Posterior vena cava (tissue), 2 donors: ENCODE measurements at regions not wholly inside any gene's neighbourhood (a gene's known extent, or its start where the extent isn't known, plus 50 kb on each side); places are given as distances from the start of the nearest gene placed in this dataset.

Experiments used
- DNase-seq: peaks from one replicate; pipeline ENCODE4 v3.0.0-alpha.2; 2020; ENCODE audit warnings: low spot score
- intact Hi-C, 2 donors: fragments of 100-400 bp; cut with DNase I; formaldehyde crosslinking; loops; one replicate each; pipeline versions ENCODE4 v1.14.1 to v1.14.2; 2022 to 2023
- donor health status: DM: yes; HTN: yes; CAD: no.
- donor health status: DM: yes; HTN: yes; CAD: no.

DNA sequence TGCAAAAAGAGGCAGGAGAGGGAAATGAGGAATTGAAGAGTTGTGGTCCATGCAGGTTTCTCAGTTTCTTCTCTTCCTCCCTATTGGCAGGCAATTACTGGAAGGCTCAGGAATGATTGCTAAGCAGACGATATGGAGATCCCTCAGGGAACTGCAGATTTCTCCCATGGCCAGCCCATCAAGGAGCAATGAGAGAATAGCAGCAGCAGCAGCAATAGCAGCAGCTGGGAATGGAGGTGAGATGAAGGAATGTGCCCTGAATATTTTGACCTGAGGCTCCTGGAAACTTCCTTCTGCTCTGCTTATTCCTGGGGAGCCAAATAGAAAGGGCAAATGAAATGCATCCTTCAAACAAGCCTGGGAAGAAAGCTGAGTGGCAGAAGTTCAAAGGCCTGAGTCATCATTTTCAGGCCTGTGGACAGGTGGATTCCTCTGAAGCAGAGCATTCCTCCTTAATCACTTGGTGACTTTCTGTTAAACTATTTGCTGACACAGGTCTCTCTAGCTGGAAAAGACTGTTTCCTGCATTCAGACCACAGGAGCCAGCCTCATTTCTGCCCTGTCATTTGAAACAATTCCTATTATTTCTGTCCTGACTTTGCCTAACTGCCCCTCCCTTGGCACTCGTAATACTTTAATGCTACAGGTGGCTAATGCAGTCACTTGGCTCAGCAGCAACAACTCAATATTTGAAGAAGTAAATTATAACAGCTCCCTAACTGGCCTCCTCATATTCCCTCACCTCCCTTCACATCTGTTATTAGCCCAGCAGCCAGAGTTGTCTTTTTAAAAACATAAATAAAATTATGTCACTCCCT lies 146.9 kb upstream of the GADL1 start:
- intact Hi-C loops = no loop called here
- no peak for DNase-seq

- intact Hi-C loops = no loop called here
- no peak for DNase-seq
These were observed 148.8 kb upstream of the GADL1 start for GRCh38 chr3:31043184-31043819.

GRCh38 chr3:31047673-31048072 lies 153.2 kb upstream of the GADL1 start:
- no peak for DNase-seq

GRCh38 chr3:31048143-31048542 lies 153.7 kb upstream of the GADL1 start:
- intact Hi-C loops = no loop called here
- no peak for DNase-seq

More at GRCh38 chr3:31047673-31048072, 153.2 kb upstream of the GADL1 start:
- intact Hi-C loops = no loop called here

- DNase-seq = no peak
- intact Hi-C loops = no loop called here
These were observed 155.8 kb upstream of the GADL1 start for GRCh38 chr3:31050296-31050695.

DNA sequence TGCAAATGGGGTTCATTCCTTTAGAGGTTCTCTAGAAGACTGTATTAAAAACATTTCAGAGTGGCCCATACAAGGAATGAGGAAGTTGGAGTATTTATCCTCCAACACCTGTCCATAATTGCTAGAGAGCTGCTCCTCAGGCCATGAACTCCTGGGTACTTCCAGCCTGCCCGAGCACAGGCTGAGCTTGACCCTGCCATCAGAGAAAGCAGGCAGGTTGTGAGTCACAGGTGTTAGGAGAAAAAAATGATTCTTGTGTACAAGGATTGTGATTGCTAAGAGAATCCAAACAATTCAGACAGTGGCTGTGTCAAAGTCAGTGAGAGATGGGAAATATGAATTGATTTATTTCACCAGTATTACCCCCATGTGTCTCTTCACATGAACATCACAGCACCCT lies 156.8 kb upstream of the GADL1 start:
- DNase-seq = no peak
- intact Hi-C loops = no loop called here

- intact Hi-C loops = no loop called here
- DNase-seq = no peak
These were observed 158.8 kb upstream of the GADL1 start for GRCh38 chr3:31053299-31053698.

- intact Hi-C loops = no loop called here
These were observed 159.6 kb upstream of the GADL1 start for GRCh38 chr3:31054032-31054431.

DNA sequence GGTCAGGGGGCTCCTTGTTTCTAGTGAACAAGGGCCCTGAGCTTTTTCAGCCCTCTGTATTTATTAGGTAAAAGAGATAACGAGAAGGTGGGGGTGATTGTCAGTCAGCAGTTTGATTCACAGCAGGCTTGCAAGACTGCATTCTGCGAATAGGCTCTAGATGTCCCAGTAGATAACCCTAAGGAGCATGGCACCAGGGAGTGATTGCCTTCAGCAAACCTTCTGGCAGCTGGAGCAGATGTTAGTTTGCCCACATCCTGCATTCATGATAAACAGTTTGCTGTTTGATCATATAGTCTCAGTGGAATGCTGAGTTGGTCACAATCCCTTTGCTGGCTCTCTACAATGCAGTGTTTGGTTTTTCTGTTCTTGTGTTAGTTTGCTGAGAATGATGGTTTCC lies 161.3 kb upstream of the GADL1 start:
- DNase-seq = no peak
- intact Hi-C loops = no loop called here

More at GRCh38 chr3:31054032-31054431, 159.6 kb upstream of the GADL1 start:
- no peak for DNase-seq

GRCh38 chr3:31057891-31058290 lies 163.4 kb upstream of the GADL1 start:
- intact Hi-C loops = no loop called here
- DNase-seq = no peak

DNA sequence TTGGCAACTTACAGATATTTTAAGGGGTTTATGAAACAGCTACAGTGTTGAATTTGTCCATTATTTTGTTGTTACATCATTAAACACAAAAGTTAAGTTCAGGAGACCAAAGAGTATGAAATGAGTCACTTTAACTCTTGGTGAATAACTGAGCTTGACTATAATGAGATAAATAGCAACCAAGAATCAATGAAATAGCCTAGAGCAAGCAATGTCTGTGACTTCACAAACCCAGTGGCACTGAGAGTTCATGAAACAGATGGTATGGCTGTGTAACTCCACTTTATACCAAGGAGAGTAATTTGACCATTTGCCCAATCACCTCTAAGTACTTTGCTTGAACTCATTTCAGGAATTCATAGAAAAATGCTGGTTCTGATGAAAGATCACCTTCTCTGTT lies 169.6 kb upstream of the GADL1 start:
- intact Hi-C loops = no loop called here
- no peak for DNase-seq

DNA sequence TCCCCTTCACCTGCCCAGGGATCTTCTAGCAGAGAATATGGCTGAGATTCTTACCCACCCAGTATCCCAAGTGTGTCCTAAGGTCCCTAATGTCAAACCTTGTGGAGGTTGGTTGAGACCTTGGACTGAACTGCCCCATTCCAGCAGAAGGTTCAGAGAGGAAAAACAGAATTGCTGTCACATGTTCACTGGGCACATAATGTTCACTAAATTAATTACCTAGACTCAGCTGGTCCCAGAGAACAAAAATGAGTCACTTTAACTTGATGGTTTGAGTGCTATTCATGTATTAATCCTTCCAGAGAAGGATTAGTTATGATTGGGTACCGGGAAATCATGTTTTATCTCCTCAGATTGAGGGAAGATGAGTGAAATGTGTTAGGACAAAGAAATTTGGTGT lies 171.3 kb upstream of the GADL1 start:
- intact Hi-C loops = no loop called here
- DNase-seq = no peak

- intact Hi-C loops = no loop called here
- DNase-seq = no peak
These were observed 172.5 kb upstream of the GADL1 start for GRCh38 chr3:31067004-31067403.

- intact Hi-C loops = no loop called here
These were observed 181.0 kb upstream of the GADL1 start for GRCh38 chr3:31075471-31075870.

GRCh38 chr3:31075876-31076275 lies 181.4 kb upstream of the GADL1 start:
- DNase-seq = no peak
- intact Hi-C loops = no loop called here

More at GRCh38 chr3:31075471-31075870, 181.0 kb upstream of the GADL1 start:
- no peak for DNase-seq

- no peak for DNase-seq
- intact Hi-C loops = no loop called here
These were observed 182.7 kb upstream of the GADL1 start for GRCh38 chr3:31077021-31077601.

DNA sequence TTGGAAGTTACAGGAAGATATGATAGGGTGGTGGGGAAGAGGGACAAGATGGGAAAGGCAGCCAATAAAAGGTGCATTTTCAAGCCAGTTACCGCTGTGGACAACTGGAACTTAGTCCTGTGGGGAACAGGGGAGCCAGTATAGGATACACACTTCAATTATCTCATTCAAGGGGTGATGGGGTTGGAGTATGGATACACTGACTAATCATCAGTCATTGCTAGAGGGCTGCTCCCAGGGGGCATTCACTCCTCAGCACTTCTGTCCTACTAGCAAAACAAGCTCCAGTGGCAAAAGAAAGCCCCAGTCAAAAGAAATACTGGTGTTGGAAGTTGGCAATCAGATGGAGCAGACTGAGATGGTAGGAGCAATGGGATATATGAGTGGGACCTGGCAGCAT lies 183.4 kb upstream of the GADL1 start:
- intact Hi-C loops = no loop called here
- no peak for DNase-seq

GRCh38 chr3:31079689-31080088 lies 185.2 kb upstream of the GADL1 start:
- no peak for DNase-seq
- intact Hi-C loops = no loop called here

DNA sequence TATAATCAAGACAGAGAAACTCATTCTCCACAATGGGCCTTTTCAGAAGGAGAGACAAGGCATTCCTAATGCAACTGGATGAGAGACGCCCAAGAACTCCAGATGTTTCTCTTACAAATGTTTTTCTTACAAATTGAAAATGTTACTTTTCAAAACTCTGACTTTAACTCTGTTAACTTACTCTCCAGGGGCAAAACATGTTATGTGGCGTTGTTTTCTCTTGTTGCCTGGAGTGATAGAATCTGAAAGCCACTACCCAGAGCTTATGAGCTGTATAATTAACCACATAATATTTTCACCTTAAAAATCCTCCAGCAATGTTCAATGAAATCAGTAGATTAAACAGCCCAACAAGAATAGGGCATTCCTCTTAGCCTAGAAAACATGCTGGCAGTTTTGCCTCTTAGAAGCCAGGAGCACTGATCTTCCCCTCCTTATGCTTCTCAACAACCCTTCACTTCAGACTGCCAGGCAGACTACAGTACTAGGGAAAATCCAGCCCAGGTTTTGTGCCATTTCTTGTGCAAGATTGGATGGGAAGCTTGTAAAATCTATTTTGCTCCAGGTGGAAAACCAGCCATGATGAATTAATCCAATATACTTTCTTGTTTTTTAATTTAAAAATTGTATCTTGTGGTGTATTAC lies 186.7 kb upstream of the GADL1 start:
- DNase-seq = no peak
- intact Hi-C loops = no loop called here

DNA sequence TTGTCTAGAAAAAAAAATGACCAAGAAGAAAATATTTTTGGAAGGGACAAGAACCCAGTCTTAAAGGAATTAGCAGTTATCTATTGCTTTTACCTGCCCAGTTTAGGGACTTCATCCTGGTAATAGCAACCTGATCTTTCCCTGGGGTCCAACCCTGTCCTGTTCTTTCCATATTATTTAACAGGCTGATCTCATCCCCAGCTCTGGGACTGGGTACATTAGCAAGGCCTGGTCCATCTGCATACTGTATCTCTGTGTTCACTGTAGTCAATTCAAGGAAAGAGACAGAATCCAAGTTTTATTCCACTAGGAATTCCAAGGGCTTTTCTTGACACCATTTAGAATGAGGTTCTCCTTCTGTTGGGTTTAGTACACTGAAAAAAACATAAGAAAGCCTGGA lies 191.7 kb upstream of the GADL1 start:
- DNase-seq = no peak
- intact Hi-C loops = no loop called here
